WTC11 (cell line): ENCODE measurements at regions not wholly inside any gene's neighbourhood (a gene's known extent, or its start where the extent isn't known, plus 50 kb on each side); places are given as distances from the start of the nearest gene placed in this dataset.

Experiments used
- ATAC-seq: fragments of 200-7000 bp; cut with Tn5 transposase; 2 replicates; pipeline ENCODE4 v1.10.0; 2021; ENCODE audit warnings: mild to moderate bottlenecking, moderate library complexity
- CTCF ChIA-PET: fragments of 300-600 bp; sonication (Branson Sonifier 250); formaldehyde crosslinking; loops from one replicate; lab custom pipeline; 2021; ENCODE audit warnings: antibody characterized with exemption; lab: Charles Lee
- POLR2A ChIA-PET: fragments of 350-600 bp; sonication (Branson Sonifier 250); formaldehyde crosslinking; loops from one replicate; lab custom pipeline; 2021; ENCODE audit warnings: antibody characterized with exemption; lab: Charles Lee
- DNase-seq: peaks from one replicate; pipeline ENCODE4 v3.0.0; 2021; ENCODE audit warnings: low spot score
- H3K27ac Mint-ChIP-seq: 2 replicates; pipeline ENCODE4 v1.8.0; 2021; ENCODE audit warnings: mixed read lengths
- H3K27me3 Mint-ChIP-seq: 2 replicates; pipeline ENCODE4 v1.8.0; 2021; ENCODE audit warnings: low read depth, mild to moderate bottlenecking, moderate library complexity, mixed read lengths
- H3K36me3 Mint-ChIP-seq: 2 replicates; pipeline ENCODE4 v1.8.0; 2021; ENCODE audit warnings: mixed read lengths
- H3K4me1 Mint-ChIP-seq: 2 replicates; pipeline ENCODE4 v1.8.0; 2022; ENCODE audit warnings: mixed read lengths
- H3K4me3 Mint-ChIP-seq: 2 replicates; pipeline ENCODE4 v1.8.0; 2021; ENCODE audit warnings: mild to moderate bottlenecking, moderate library complexity, mixed read lengths
- H3K9me3 Mint-ChIP-seq: 2 replicates; pipeline ENCODE4 v1.8.0; 2021; ENCODE audit warnings: mixed read lengths
- CBFB ChIP-seq: sonication (generic); formaldehyde crosslinking; IDR thresholded peaks from 2 replicates; pipeline ENCODE4 v1.8.1; 2022; ENCODE audit warnings: mild to moderate bottlenecking, low read depth, missing genetic modification reagents
- CDX4 ChIP-seq: fragments of 250-450 bp; sonication (Bioruptor Pico); IDR thresholded peaks from 2 replicates; pipeline ENCODE4 v1.9.0; 2021; ENCODE audit warnings: moderate library complexity, mild to moderate bottlenecking, inconsistent platforms, borderline replicate concordance
- CREM ChIP-seq: sonication (generic); formaldehyde crosslinking; IDR thresholded peaks from 2 replicates; pipeline ENCODE4 v1.8.1; 2022; ENCODE audit warnings: mild to moderate bottlenecking, missing genetic modification reagents, moderate library complexity
- E2F1 ChIP-seq: sonication (generic); formaldehyde crosslinking; IDR thresholded peaks from 2 replicates; pipeline ENCODE4 v1.8.0; 2022; ENCODE audit warnings: mild to moderate bottlenecking, missing genetic modification reagents
- ELF4 ChIP-seq: sonication (generic); formaldehyde crosslinking; IDR thresholded peaks from 2 replicates; pipeline ENCODE4 v1.8.1; 2022; ENCODE audit warnings: low read depth, mild to moderate bottlenecking, moderate library complexity, missing genetic modification reagents
- EMX1 ChIP-seq: fragments of 250-450 bp; sonication (Bioruptor Pico); IDR thresholded peaks from 2 replicates; pipeline ENCODE4 v1.8.0; 2021; ENCODE audit warnings: mild to moderate bottlenecking
- FOXP1 ChIP-seq: sonication (generic); formaldehyde crosslinking; IDR thresholded peaks from 2 replicates; pipeline ENCODE4 v1.8.0; 2022; ENCODE audit warnings: missing genetic modification reagents, mild to moderate bottlenecking, moderate library complexity, borderline replicate concordance
- GRHL2 ChIP-seq: fragments of 250-450 bp; sonication (Bioruptor Pico); IDR thresholded peaks from 2 replicates; pipeline ENCODE4 v1.8.0; 2022; ENCODE audit warnings: mild to moderate bottlenecking, moderate library complexity; ENCODE audit not compliant: insufficient replicate concordance, severe bottlenecking
- HMGA2 ChIP-seq: fragments of 250-450 bp; sonication (Bioruptor Pico); IDR thresholded peaks from 2 replicates; pipeline ENCODE4 v1.4.0; 2021; ENCODE audit warnings: mild to moderate bottlenecking, moderate library complexity
- IRF1 ChIP-seq: sonication (generic); formaldehyde crosslinking; IDR thresholded peaks from 2 replicates; pipeline ENCODE4 v1.8.0; 2023; ENCODE audit warnings: missing genetic modification reagents
- NR2C2 ChIP-seq: sonication (generic); formaldehyde crosslinking; IDR thresholded peaks from 2 replicates; pipeline ENCODE4 v1.8.0; 2022; ENCODE audit warnings: mild to moderate bottlenecking, missing genetic modification reagents
- PREB ChIP-seq: sonication (generic); formaldehyde crosslinking; IDR thresholded peaks from 2 replicates; pipeline ENCODE4 v1.8.1; 2022; ENCODE audit warnings: mild to moderate bottlenecking, missing genetic modification reagents, moderate library complexity, borderline replicate concordance
- STAT6 ChIP-seq: sonication (generic); formaldehyde crosslinking; conservative IDR thresholded peaks from 2 replicates; pipeline ENCODE4 v1.8.1; 2023; ENCODE audit warnings: mild to moderate bottlenecking, low read depth, missing genetic modification reagents, moderate library complexity
- TCF7 ChIP-seq: sonication (generic); formaldehyde crosslinking; IDR thresholded peaks from 2 replicates; pipeline ENCODE4 v1.8.0; 2022; ENCODE audit warnings: mild to moderate bottlenecking, low read depth, missing genetic modification reagents, moderate library complexity
- ZBTB43 ChIP-seq: sonication (generic); formaldehyde crosslinking; IDR thresholded peaks from 2 replicates; pipeline ENCODE4 v1.8.1; 2023; ENCODE audit warnings: mild to moderate bottlenecking, missing genetic modification reagents
- ZNF671 ChIP-seq: fragments of 250-450 bp; sonication (Bioruptor Pico); IDR thresholded peaks from 2 replicates; pipeline ENCODE4 v1.8.0; 2021; ENCODE audit warnings: mild to moderate bottlenecking
- TF ChIP-seq, protein P1 (sequence below): sonication (generic); formaldehyde crosslinking; IDR thresholded peaks from 2 replicates; pipeline ENCODE4 v1.8.1; 2023; ENCODE audit warnings: mild to moderate bottlenecking, missing genetic modification reagents, borderline replicate concordance
- TF ChIP-seq, protein P2 (sequence below): sonication (generic); formaldehyde crosslinking; IDR thresholded peaks from 2 replicates; pipeline ENCODE4 v1.8.1; 2023; ENCODE audit warnings: mild to moderate bottlenecking, missing genetic modification reagents, moderate library complexity

DNA sequence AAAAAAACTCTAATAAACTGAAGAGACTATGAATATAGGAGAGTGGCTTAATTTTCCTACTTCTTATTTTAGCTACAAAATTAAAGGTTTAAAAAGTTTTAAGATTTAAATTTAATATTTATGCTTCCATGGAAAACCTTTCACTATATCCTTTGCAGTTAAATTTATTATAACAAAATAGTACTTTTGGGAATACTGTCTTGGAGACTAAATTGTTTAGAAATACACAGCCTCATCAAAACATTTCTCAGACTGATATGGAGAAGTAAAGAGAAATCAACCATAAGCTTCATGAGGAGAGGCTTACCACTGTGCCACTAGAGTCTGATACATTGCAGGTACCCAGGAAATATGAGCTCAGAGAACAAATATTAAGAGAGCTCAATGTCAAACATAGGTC is 436.5 kb downstream of the KCTD12 start:
- Mint-ChIP-seq H3K9me3 (peaks cover 38% of the 10 kb centered on the region), H3K36me3 (peaks cover 18% of the 10 kb centered on the region), H3K27ac (no peak overlapping the region), H3K27me3 (no peaks in the 10 kb centered on the region), H3K4me1 (no peaks in the 10 kb centered on the region), H3K4me3 (no peak overlapping the region)
- ChIA-PET POLR2A (no interaction called here), CTCF (no interaction called here)
- TF ChIP-seq PREB (CRISPR knock-in tag) (no peak), ELF4 (CRISPR knock-in tag) (no peak)
- ATAC-seq (no peak), DNase-seq (no peak)

- POLR2A ChIA-PET = no interaction called here
- no peak for DNase-seq
- H3K27me3 Mint-ChIP-seq = no peaks in the 10 kb centered on the region
- no peaks in the 10 kb centered on the region for H3K36me3 Mint-ChIP-seq
- no peak overlapping the region for H3K4me3 Mint-ChIP-seq
- TF ChIP-seq NR2C2 (CRISPR knock-in tag) = no peak
- TF ChIP-seq STAT6 (CRISPR knock-in tag) = no peak
- no peak for TF ChIP-seq GRHL2 (CRISPR knock-in tag)
- TF ChIP-seq TCF7 (CRISPR knock-in tag) = no peak
- no peak for TF ChIP-seq EMX1 (CRISPR knock-in tag)
- TF ChIP-seq HMGA2 (CRISPR knock-in tag) = no peak
- TF ChIP-seq ZBTB43 (CRISPR knock-in tag) = no peak
- TF ChIP-seq IRF1 (CRISPR knock-in tag) = no peak
- TF ChIP-seq, protein P1, sequence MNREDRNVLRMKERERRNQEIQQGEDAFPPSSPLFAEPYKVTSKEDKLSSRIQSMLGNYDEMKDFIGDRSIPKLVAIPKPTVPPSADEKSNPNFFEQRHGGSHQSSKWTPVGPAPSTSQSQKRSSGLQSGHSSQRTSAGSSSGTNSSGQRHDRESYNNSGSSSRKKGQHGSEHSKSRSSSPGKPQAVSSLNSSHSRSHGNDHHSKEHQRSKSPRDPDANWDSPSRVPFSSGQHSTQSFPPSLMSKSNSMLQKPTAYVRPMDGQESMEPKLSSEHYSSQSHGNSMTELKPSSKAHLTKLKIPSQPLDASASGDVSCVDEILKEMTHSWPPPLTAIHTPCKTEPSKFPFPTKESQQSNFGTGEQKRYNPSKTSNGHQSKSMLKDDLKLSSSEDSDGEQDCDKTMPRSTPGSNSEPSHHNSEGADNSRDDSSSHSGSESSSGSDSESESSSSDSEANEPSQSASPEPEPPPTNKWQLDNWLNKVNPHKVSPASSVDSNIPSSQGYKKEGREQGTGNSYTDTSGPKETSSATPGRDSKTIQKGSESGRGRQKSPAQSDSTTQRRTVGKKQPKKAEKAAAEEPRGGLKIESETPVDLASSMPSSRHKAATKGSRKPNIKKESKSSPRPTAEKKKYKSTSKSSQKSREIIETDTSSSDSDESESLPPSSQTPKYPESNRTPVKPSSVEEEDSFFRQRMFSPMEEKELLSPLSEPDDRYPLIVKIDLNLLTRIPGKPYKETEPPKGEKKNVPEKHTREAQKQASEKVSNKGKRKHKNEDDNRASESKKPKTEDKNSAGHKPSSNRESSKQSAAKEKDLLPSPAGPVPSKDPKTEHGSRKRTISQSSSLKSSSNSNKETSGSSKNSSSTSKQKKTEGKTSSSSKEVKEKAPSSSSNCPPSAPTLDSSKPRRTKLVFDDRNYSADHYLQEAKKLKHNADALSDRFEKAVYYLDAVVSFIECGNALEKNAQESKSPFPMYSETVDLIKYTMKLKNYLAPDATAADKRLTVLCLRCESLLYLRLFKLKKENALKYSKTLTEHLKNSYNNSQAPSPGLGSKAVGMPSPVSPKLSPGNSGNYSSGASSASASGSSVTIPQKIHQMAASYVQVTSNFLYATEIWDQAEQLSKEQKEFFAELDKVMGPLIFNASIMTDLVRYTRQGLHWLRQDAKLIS (CRISPR knock-in tag) = no peak
- no peak for TF ChIP-seq CBFB (CRISPR knock-in tag)
- no peak for TF ChIP-seq FOXP1
- TF ChIP-seq CREM (CRISPR knock-in tag) = no peak
- no peak for TF ChIP-seq CDX4 (CRISPR knock-in tag)
- no peak for TF ChIP-seq ZNF671 (CRISPR knock-in tag)
- TF ChIP-seq, protein P2, sequence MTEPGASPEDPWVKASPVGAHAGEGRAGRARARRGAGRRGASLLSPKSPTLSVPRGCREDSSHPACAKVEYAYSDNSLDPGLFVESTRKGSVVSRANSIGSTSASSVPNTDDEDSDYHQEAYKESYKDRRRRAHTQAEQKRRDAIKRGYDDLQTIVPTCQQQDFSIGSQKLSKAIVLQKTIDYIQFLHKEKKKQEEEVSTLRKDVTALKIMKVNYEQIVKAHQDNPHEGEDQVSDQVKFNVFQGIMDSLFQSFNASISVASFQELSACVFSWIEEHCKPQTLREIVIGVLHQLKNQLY (CRISPR knock-in tag) = no peak
- no peak for TF ChIP-seq E2F1 (CRISPR knock-in tag)
- TF ChIP-seq, all 79 proteins: peak for 0
- CTCF ChIA-PET = no interaction called here
- ATAC-seq = no peak
- H3K9me3 Mint-ChIP-seq = peaks cover 12% of the 10 kb centered on the region
- H3K4me1 Mint-ChIP-seq = no peaks in the 10 kb centered on the region
- H3K27ac Mint-ChIP-seq = no peak overlapping the region
These were observed 440.0 kb downstream of the KCTD12 start for GRCh38 chr13:76446191-76446590.
